Type B pancreatic cell (in vitro differentiated cells): ENCODE measurements at regions not wholly inside any gene's neighbourhood (a gene's known extent, or its start where the extent isn't known, plus 50 kb on each side); places are given as distances from the start of the nearest gene placed in this dataset.
"Not testable (repeated sequence)": the region's sequence is repeated elsewhere in the genome, so short reads cannot be mapped to it uniquely, and the experiment has no call there.

ENCODE experiments used
- DNase-seq: peaks from one replicate; pipeline ENCODE4 v3.0.0; 2021; ENCODE audit warnings: mixed read lengths; ENCODE audit not compliant: unreplicated experiment; ENCODE audit errors: extremely low spot score
- H3K27ac Mint-ChIP-seq: 2 replicates; pipeline ENCODE4 v1.8.0; 2021; ENCODE audit warnings: mild to moderate bottlenecking, mixed read lengths
- H3K27me3 Mint-ChIP-seq: 2 replicates; pipeline ENCODE4 v1.8.0; 2021; ENCODE audit warnings: mixed read lengths
- H3K36me3 Mint-ChIP-seq: 2 replicates; pipeline ENCODE4 v1.8.0; 2021; ENCODE audit warnings: mixed read lengths
- H3K4me1 Mint-ChIP-seq: one replicate; pipeline ENCODE4 v1.8.0; 2021; ENCODE audit warnings: mixed read lengths; ENCODE audit not compliant: unreplicated experiment
- H3K4me3 Mint-ChIP-seq: 2 replicates; pipeline ENCODE4 v1.8.0; 2021; ENCODE audit warnings: mild to moderate bottlenecking, mixed read lengths
- H3K9me3 Mint-ChIP-seq: 2 replicates; pipeline ENCODE4 v1.8.0; 2021; ENCODE audit warnings: mixed read lengths
- TF ChIP-seq, protein P1 (sequence below): fragments of 200-600 bp; sonication (generic); conservative IDR thresholded peaks from 2 replicates; pipeline ENCODE4 v1.5.0; 2021; ENCODE audit warnings: antibody characterized with exemption, mild to moderate bottlenecking

- H3K27me3 Mint-ChIP-seq: no peaks in the 10 kb centered on the region
- H3K4me1 Mint-ChIP-seq: no peaks in the 10 kb centered on the region
- no peak for DNase-seq
- no peak overlapping the region for H3K4me3 Mint-ChIP-seq
- H3K36me3 Mint-ChIP-seq: no peaks in the 10 kb centered on the region
- no peak overlapping the region for H3K27ac Mint-ChIP-seq
- TF ChIP-seq, protein P1, sequence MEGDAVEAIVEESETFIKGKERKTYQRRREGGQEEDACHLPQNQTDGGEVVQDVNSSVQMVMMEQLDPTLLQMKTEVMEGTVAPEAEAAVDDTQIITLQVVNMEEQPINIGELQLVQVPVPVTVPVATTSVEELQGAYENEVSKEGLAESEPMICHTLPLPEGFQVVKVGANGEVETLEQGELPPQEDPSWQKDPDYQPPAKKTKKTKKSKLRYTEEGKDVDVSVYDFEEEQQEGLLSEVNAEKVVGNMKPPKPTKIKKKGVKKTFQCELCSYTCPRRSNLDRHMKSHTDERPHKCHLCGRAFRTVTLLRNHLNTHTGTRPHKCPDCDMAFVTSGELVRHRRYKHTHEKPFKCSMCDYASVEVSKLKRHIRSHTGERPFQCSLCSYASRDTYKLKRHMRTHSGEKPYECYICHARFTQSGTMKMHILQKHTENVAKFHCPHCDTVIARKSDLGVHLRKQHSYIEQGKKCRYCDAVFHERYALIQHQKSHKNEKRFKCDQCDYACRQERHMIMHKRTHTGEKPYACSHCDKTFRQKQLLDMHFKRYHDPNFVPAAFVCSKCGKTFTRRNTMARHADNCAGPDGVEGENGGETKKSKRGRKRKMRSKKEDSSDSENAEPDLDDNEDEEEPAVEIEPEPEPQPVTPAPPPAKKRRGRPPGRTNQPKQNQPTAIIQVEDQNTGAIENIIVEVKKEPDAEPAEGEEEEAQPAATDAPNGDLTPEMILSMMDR: no peak
- peaks cover 7% of the 10 kb centered on the region for H3K9me3 Mint-ChIP-seq
These were observed 838.2 kb upstream of the B3GALT2 start for GRCh38 chr1:194024659-194025058.

DNA sequence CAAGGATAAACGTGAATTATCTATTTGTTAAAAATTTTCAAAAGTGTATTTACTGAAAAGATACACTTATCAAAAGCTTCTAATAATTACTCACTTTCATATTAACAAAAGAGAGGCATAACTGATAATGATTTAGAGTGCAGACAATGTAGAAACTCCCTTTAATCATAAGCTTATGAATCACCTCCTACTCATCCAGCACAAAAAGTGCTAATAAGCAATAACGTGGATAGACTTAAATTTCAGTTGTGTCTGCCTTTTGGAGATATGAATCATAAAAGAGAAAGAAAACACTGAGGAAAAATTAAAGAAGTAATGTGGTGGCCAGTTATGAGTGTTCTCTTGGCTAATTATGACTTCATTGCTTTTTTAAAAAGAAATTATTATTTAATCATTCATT lies 827.6 kb upstream of the B3GALT2 start:
- no peaks in the 10 kb centered on the region for H3K27me3 Mint-ChIP-seq

DNA sequence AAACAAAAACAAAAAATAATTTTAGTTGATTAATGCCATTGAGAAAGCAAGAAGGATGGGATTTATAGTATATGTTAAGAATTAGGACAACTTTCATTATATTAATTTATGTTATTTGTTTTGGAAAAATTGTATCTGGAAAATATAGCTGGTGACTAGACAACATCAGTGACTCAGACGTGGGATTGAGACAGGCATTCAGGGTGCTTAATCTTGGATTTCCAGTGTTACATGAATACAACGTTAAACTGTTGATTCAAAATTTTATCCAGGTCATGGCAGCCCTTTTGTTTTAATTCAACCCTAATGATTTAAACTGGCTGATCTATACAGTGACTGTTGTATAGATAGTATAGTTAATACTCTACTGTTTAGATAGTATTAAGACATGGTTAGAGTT lies 827.1 kb upstream of the B3GALT2 start:
- Mint-ChIP-seq H3K4me3 (no peak overlapping the region), H3K27ac (no peak overlapping the region), H3K9me3 (no peaks in the 10 kb centered on the region), H3K36me3 (no peaks in the 10 kb centered on the region), H3K27me3 (no peaks in the 10 kb centered on the region), H3K4me1 (no peaks in the 10 kb centered on the region)
- no peak for DNase-seq
- TF ChIP-seq, protein P1: no peak

More for the DNA sequence above, 827.6 kb upstream of the B3GALT2 start:
- Mint-ChIP-seq H3K4me1 (no peaks in the 10 kb centered on the region), H3K9me3 (no peaks in the 10 kb centered on the region), H3K36me3 (no peaks in the 10 kb centered on the region), H3K27ac (no peak overlapping the region), H3K4me3 (no peak overlapping the region)
- TF ChIP-seq, protein P1: no peak
- DNase-seq: no peak

- TF ChIP-seq, protein P1: no peak
These were observed 817.7 kb upstream of the B3GALT2 start for GRCh38 chr1:194004146-194004545.

GRCh38 chr1:194001726-194002350 lies 815.4 kb upstream of the B3GALT2 start:
- not testable (repeated sequence) for H3K4me3 Mint-ChIP-seq, H3K36me3 Mint-ChIP-seq, H3K27me3 Mint-ChIP-seq, H3K9me3 Mint-ChIP-seq, DNase-seq, H3K4me1 Mint-ChIP-seq, H3K27ac Mint-ChIP-seq

More at GRCh38 chr1:194004146-194004545, 817.7 kb upstream of the B3GALT2 start:
- Mint-ChIP-seq H3K4me1 (no peaks in the 10 kb centered on the region), H3K27ac (no peak overlapping the region), H3K4me3 (no peak overlapping the region), H3K9me3 (no peaks in the 10 kb centered on the region), H3K36me3 (no peaks in the 10 kb centered on the region), H3K27me3 (no peaks in the 10 kb centered on the region)
- no peak for DNase-seq

GRCh38 chr1:193988885-193989284 lies 802.5 kb upstream of the B3GALT2 start:
- H3K27ac Mint-ChIP-seq: no peak overlapping the region
- H3K36me3 Mint-ChIP-seq: peaks cover 4% of the 10 kb centered on the region
- H3K4me1 Mint-ChIP-seq: no peaks in the 10 kb centered on the region
- H3K4me3 Mint-ChIP-seq: no peak overlapping the region
- H3K9me3 Mint-ChIP-seq: peaks cover 6% of the 10 kb centered on the region
- TF ChIP-seq, protein P1: no peak
- H3K27me3 Mint-ChIP-seq: no peaks in the 10 kb centered on the region
- DNase-seq: no peak
